ENCODE measurements at regions not wholly inside any gene's neighbourhood (a gene's known extent, or its start where the extent isn't known, plus 50 kb on each side); places are given as distances from the start of the nearest gene placed in this dataset.
A peak's percentile ranks its signal among the peaks of the same experiment; 100 is the strongest.

GRCh38 chr4:19317377-19317776 is 934.3 kb upstream of the SLIT2 start:
- Histone ChIP-seq H3K4me3 (ENCODE audit: low read depth, low read length) (no peak overlapping the region), H3K4me1 (ENCODE audit: control insufficient read depth, insufficient read depth, low read length, unreplicated experiment) (no peaks in the 10 kb centered on the region), H3K36me3 (ENCODE audit: insufficient read depth, low read length) (no peaks in the 10 kb centered on the region), H2AFZ (ENCODE audit: low read length, unreplicated experiment) (no peak overlapping the region), H3K27me3 (ENCODE audit: insufficient read depth, low read length) (no peaks in the 10 kb centered on the region), H3K79me2 (ENCODE audit: control insufficient read depth, insufficient read depth, low read length, unreplicated experiment) (no peaks in the 10 kb centered on the region), H3K27ac (ENCODE audit: low read depth, low read length) (no peak overlapping the region)

- Histone ChIP-seq H2AFZ (ENCODE audit: low read length, unreplicated experiment) (no peak overlapping the region), H3K4me1 (ENCODE audit: control insufficient read depth, insufficient read depth, low read length, unreplicated experiment) (peaks cover 12% of the 10 kb centered on the region), H3K4me3 (ENCODE audit: low read depth, low read length) (no peak overlapping the region), H3K27ac (ENCODE audit: low read depth, low read length) (no peak overlapping the region), H3K27me3 (ENCODE audit: insufficient read depth, low read length) (no peaks in the 10 kb centered on the region), H3K36me3 (ENCODE audit: insufficient read depth, low read length) (no peaks in the 10 kb centered on the region), H3K79me2 (ENCODE audit: control insufficient read depth, insufficient read depth, low read length, unreplicated experiment) (no peaks in the 10 kb centered on the region)
Observed at GRCh38 chr4:19314116-19314515, 937.6 kb upstream of the SLIT2 start.

GRCh38 chr4:19309378-19309777 is 942.3 kb upstream of the SLIT2 start:
- peak overlapping the region; percentile 99 for H2AFZ ChIP-seq (ENCODE audit: low read length, unreplicated experiment)
- H3K27ac ChIP-seq (ENCODE audit: low read depth, low read length), result no peak overlapping the region; the same call in 1 of the 2 replicates
- no peaks in the 10 kb centered on the region for H3K36me3 ChIP-seq (ENCODE audit: insufficient read depth, low read length)
- no peaks in the 10 kb centered on the region for H3K27me3 ChIP-seq (ENCODE audit: insufficient read depth, low read length)
- H3K79me2 ChIP-seq (ENCODE audit: control insufficient read depth, insufficient read depth, low read length, unreplicated experiment), result no peaks in the 10 kb centered on the region
- peak overlapping the region; percentile 33; the same call in 1 of the 2 replicates for H3K4me3 ChIP-seq (ENCODE audit: low read depth, low read length)
- peaks cover 26% of the 10 kb centered on the region for H3K4me1 ChIP-seq (ENCODE audit: control insufficient read depth, insufficient read depth, low read length, unreplicated experiment)

GRCh38 chr4:19304028-19304427 is 947.7 kb upstream of the SLIT2 start:
- H2AFZ ChIP-seq (ENCODE audit: low read length, unreplicated experiment), result no peak overlapping the region
- no peaks in the 10 kb centered on the region for H3K27me3 ChIP-seq (ENCODE audit: insufficient read depth, low read length)
- no peaks in the 10 kb centered on the region for H3K36me3 ChIP-seq (ENCODE audit: insufficient read depth, low read length)
- no peak overlapping the region for H3K4me3 ChIP-seq (ENCODE audit: low read depth, low read length)
- no peak overlapping the region for H3K27ac ChIP-seq (ENCODE audit: low read depth, low read length)
- H3K79me2 ChIP-seq (ENCODE audit: control insufficient read depth, insufficient read depth, low read length, unreplicated experiment), result no peaks in the 10 kb centered on the region
- H3K4me1 ChIP-seq (ENCODE audit: control insufficient read depth, insufficient read depth, low read length, unreplicated experiment), result peaks cover 14% of the 10 kb centered on the region

GRCh38 chr4:19301527-19301926 is 950.2 kb upstream of the SLIT2 start:
- no peaks in the 10 kb centered on the region for H3K4me1 ChIP-seq (ENCODE audit: control insufficient read depth, insufficient read depth, low read length, unreplicated experiment)
- no peaks in the 10 kb centered on the region for H3K79me2 ChIP-seq (ENCODE audit: control insufficient read depth, insufficient read depth, low read length, unreplicated experiment)
- H3K27me3 ChIP-seq (ENCODE audit: insufficient read depth, low read length), result no peaks in the 10 kb centered on the region
- H2AFZ ChIP-seq (ENCODE audit: low read length, unreplicated experiment), result no peak overlapping the region
- no peak overlapping the region for H3K4me3 ChIP-seq (ENCODE audit: low read depth, low read length)
- H3K36me3 ChIP-seq (ENCODE audit: insufficient read depth, low read length), result no peaks in the 10 kb centered on the region
- H3K27ac ChIP-seq (ENCODE audit: low read depth, low read length), result no peak overlapping the region

- Histone ChIP-seq H3K4me3 (ENCODE audit: low read depth, low read length) (no peak overlapping the region), H2AFZ (ENCODE audit: low read length, unreplicated experiment) (no peak overlapping the region), H3K36me3 (ENCODE audit: insufficient read depth, low read length) (no peaks in the 10 kb centered on the region), H3K27me3 (ENCODE audit: insufficient read depth, low read length) (no peaks in the 10 kb centered on the region), H3K27ac (ENCODE audit: low read depth, low read length) (no peak overlapping the region), H3K79me2 (ENCODE audit: control insufficient read depth, insufficient read depth, low read length, unreplicated experiment) (no peaks in the 10 kb centered on the region), H3K4me1 (ENCODE audit: control insufficient read depth, insufficient read depth, low read length, unreplicated experiment) (no peaks in the 10 kb centered on the region)
Observed at GRCh38 chr4:19300213-19300612, 951.5 kb upstream of the SLIT2 start.

GRCh38 chr4:19298998-19299397 is 952.7 kb upstream of the SLIT2 start:
- H2AFZ ChIP-seq (ENCODE audit: low read length, unreplicated experiment), result no peak overlapping the region
- H3K4me3 ChIP-seq (ENCODE audit: low read depth, low read length), result no peak overlapping the region
- no peaks in the 10 kb centered on the region for H3K36me3 ChIP-seq (ENCODE audit: insufficient read depth, low read length)
- H3K79me2 ChIP-seq (ENCODE audit: control insufficient read depth, insufficient read depth, low read length, unreplicated experiment), result no peaks in the 10 kb centered on the region
- H3K4me1 ChIP-seq (ENCODE audit: control insufficient read depth, insufficient read depth, low read length, unreplicated experiment), result no peaks in the 10 kb centered on the region
- no peak overlapping the region for H3K27ac ChIP-seq (ENCODE audit: low read depth, low read length)
- no peaks in the 10 kb centered on the region for H3K27me3 ChIP-seq (ENCODE audit: insufficient read depth, low read length)

GRCh38 chr4:19293781-19294180 is 957.9 kb upstream of the SLIT2 start:
- no peaks in the 10 kb centered on the region for H3K4me1 ChIP-seq (ENCODE audit: control insufficient read depth, insufficient read depth, low read length, unreplicated experiment)
- no peaks in the 10 kb centered on the region for H3K79me2 ChIP-seq (ENCODE audit: control insufficient read depth, insufficient read depth, low read length, unreplicated experiment)
- no peak overlapping the region for H3K4me3 ChIP-seq (ENCODE audit: low read depth, low read length)
- H2AFZ ChIP-seq (ENCODE audit: low read length, unreplicated experiment), result no peak overlapping the region
- no peak overlapping the region for H3K27ac ChIP-seq (ENCODE audit: low read depth, low read length)
- no peaks in the 10 kb centered on the region for H3K36me3 ChIP-seq (ENCODE audit: insufficient read depth, low read length)
- H3K27me3 ChIP-seq (ENCODE audit: insufficient read depth, low read length), result no peaks in the 10 kb centered on the region

- no peak overlapping the region for H2AFZ ChIP-seq (ENCODE audit: low read length, unreplicated experiment)
- H3K4me3 ChIP-seq (ENCODE audit: low read depth, low read length), result no peak overlapping the region
- H3K27me3 ChIP-seq (ENCODE audit: insufficient read depth, low read length), result no peaks in the 10 kb centered on the region
- no peaks in the 10 kb centered on the region for H3K36me3 ChIP-seq (ENCODE audit: insufficient read depth, low read length)
- no peaks in the 10 kb centered on the region for H3K79me2 ChIP-seq (ENCODE audit: control insufficient read depth, insufficient read depth, low read length, unreplicated experiment)
- no peak overlapping the region for H3K27ac ChIP-seq (ENCODE audit: low read depth, low read length)
- no peaks in the 10 kb centered on the region for H3K4me1 ChIP-seq (ENCODE audit: control insufficient read depth, insufficient read depth, low read length, unreplicated experiment)
Observed at GRCh38 chr4:19293080-19293479, 958.6 kb upstream of the SLIT2 start.

- H3K79me2 ChIP-seq (ENCODE audit: control insufficient read depth, insufficient read depth, low read length, unreplicated experiment), result no peaks in the 10 kb centered on the region
- H3K4me3 ChIP-seq (ENCODE audit: low read depth, low read length), result no peak overlapping the region
- H3K27me3 ChIP-seq (ENCODE audit: insufficient read depth, low read length), result no peaks in the 10 kb centered on the region
- no peak overlapping the region for H2AFZ ChIP-seq (ENCODE audit: low read length, unreplicated experiment)
- H3K36me3 ChIP-seq (ENCODE audit: insufficient read depth, low read length), result no peaks in the 10 kb centered on the region
- H3K4me1 ChIP-seq (ENCODE audit: control insufficient read depth, insufficient read depth, low read length, unreplicated experiment), result no peaks in the 10 kb centered on the region
- H3K27ac ChIP-seq (ENCODE audit: low read depth, low read length), result no peak overlapping the region
Observed at GRCh38 chr4:19286924-19287323, 964.8 kb upstream of the SLIT2 start.

- no peak overlapping the region for H2AFZ ChIP-seq (ENCODE audit: low read length, unreplicated experiment)
- H3K27ac ChIP-seq (ENCODE audit: low read depth, low read length), result no peak overlapping the region
- no peaks in the 10 kb centered on the region for H3K27me3 ChIP-seq (ENCODE audit: insufficient read depth, low read length)
- no peaks in the 10 kb centered on the region for H3K79me2 ChIP-seq (ENCODE audit: control insufficient read depth, insufficient read depth, low read length, unreplicated experiment)
- H3K4me1 ChIP-seq (ENCODE audit: control insufficient read depth, insufficient read depth, low read length, unreplicated experiment), result no peaks in the 10 kb centered on the region
- no peaks in the 10 kb centered on the region for H3K36me3 ChIP-seq (ENCODE audit: insufficient read depth, low read length)
- H3K4me3 ChIP-seq (ENCODE audit: low read depth, low read length), result no peak overlapping the region
Observed at GRCh38 chr4:19285146-19285545, 966.6 kb upstream of the SLIT2 start.

Data from ACC112 (cell line).